A549 (cell line): ENCODE measurements at regions not wholly inside any gene's neighbourhood (a gene's known extent, or its start where the extent isn't known, plus 50 kb on each side); places are given as distances from the start of the nearest gene placed in this dataset.
A peak's percentile ranks its signal among the peaks of the same experiment; 100 is the strongest.

Experiments
- ATAC-seq, 2 experiments: fragments of 200-7000 bp in 1 of 2; fragments of >200 bp in 1 of 2; cut with Nextera tagmentation in 1 of 2; cut with Tn5 transposase in 1 of 2; 3 replicates each; pipeline versions ENCODE4 v1.8.0 to v1.9.1; 2018 to 2020; ENCODE audit warnings: mild to moderate bottlenecking in 1 of 2, moderate library complexity in 1 of 2
- CTCF ChIA-PET: fragments of 300-600 bp; sonication (Branson Sonifier 250); formaldehyde crosslinking; extraction: SDS; loops from one replicate; lab custom pipeline; 2021; ENCODE audit warnings: antibody characterized with exemption, inconsistent platforms; lab: Yijun Ruan, JAX
- POLR2A ChIA-PET: fragments of 350-600 bp; formaldehyde crosslinking; extraction: SDS; loops from one replicate; lab custom pipeline; 2021; ENCODE audit warnings: antibody characterized with exemption, inconsistent platforms; lab: Yijun Ruan, JAX
- DNase-seq, 2 experiments: peaks; one replicate each; pipeline versions ENCODE4 v3.0.0 to v3.0.0-alpha.2; 2011 to 2016; ENCODE audit warnings: low read depth in 1 of 2, low spot score in 1 of 2
- FAIRE-seq: peaks from 2 replicates; lab custom pipeline; 2011; peaks lifted over from hg19 to GRCh38; lab: Jason Lieb, UNC
- H3K27ac ChIP-seq, 2 experiments: fragments of >200 bp; sonication (Bioruptor Twin); formaldehyde crosslinking; 3 replicates each; pipeline ENCODE4 v1.5.1; 2016 to 2017
- H3K4me1 ChIP-seq: fragments of >200 bp; sonication (Bioruptor Twin); formaldehyde crosslinking; 3 replicates; pipeline ENCODE4 v1.6.1; 2016
- H3K4me2 ChIP-seq: fragments of >200 bp; sonication (Bioruptor Twin); formaldehyde crosslinking; 3 replicates; pipeline ENCODE4 v1.6.1; 2016
- H3K4me3 ChIP-seq: fragments of >200 bp; sonication (Bioruptor Twin); formaldehyde crosslinking; 3 replicates; pipeline ENCODE4 v1.5.1; 2016
- H3K9me3 ChIP-seq: fragments of >200 bp; sonication (Bioruptor Twin); formaldehyde crosslinking; 3 replicates; pipeline ENCODE4 v1.6.1; 2016
- CEBPB ChIP-seq, 2 experiments: fragments of >200 bp in 1 of 2; sonication (Bioruptor Twin) in 1 of 2; formaldehyde crosslinking in 1 of 2; IDR thresholded peaks; 2 replicates each; pipeline ENCODE4 v1.6.1; 2012 to 2016
- CHD4 ChIP-seq: fragments of 200-600 bp; sonication (generic); IDR thresholded peaks from 2 replicates; pipeline ENCODE4 v1.6.1; 2016; ENCODE audit warnings: antibody characterized with exemption, mild to moderate bottlenecking, borderline replicate concordance
- CTCF ChIP-seq: fragments of >200 bp; sonication (Bioruptor Twin); formaldehyde crosslinking; IDR thresholded peaks from 3 replicates; pipeline ENCODE4 v1.5.1; 2016
- E2F6 ChIP-seq: IDR thresholded peaks from 2 replicates; pipeline ENCODE4 v1.6.1; 2012; ENCODE audit warnings: low read depth, borderline replicate concordance
- EHF ChIP-seq: fragments of 250-450 bp; sonication (Bioruptor Pico); IDR thresholded peaks from 2 replicates; pipeline ENCODE4 v1.5.0; 2020; ENCODE audit warnings: mild to moderate bottlenecking
- ELK1 ChIP-seq: fragments of 150-350 bp; IDR thresholded peaks from 2 replicates; pipeline ENCODE4 v1.6.1; 2014; ENCODE audit warnings: low read depth, mild to moderate bottlenecking, low read length
- EP300 ChIP-seq, 2 experiments: fragments of >200 bp; sonication (Bioruptor Twin); formaldehyde crosslinking; IDR thresholded peaks; 2 replicates in 1 of 2; 3 replicates in 1 of 2; pipeline ENCODE4 v1.6.1; 2016 to 2017
- ESRRA ChIP-seq: fragments of 150-350 bp; IDR thresholded peaks from 2 replicates; pipeline ENCODE4 v1.6.1; 2014; ENCODE audit warnings: mild to moderate bottlenecking, low read length, borderline replicate concordance
- FOSB ChIP-seq: fragments of 250-450 bp; sonication (Bioruptor Pico); IDR thresholded peaks from 2 replicates; pipeline ENCODE4 v1.5.0; 2020; ENCODE audit warnings: mild to moderate bottlenecking, moderate library complexity
- FOSL2 ChIP-seq, 2 experiments: fragments of 450-650 bp in 1 of 2; fragments of >200 bp in 1 of 2; sonication (Bioruptor Twin) in 1 of 2; formaldehyde crosslinking; IDR thresholded peaks; 2 replicates each; pipeline versions ENCODE4 v1.5.0 to v1.6.1; 2016 to 2020; ENCODE audit warnings: mild to moderate bottlenecking in 1 of 2, moderate library complexity in 1 of 2
- GATA3 ChIP-seq: IDR thresholded peaks from 2 replicates; pipeline ENCODE4 v1.6.1; 2012; ENCODE audit warnings: borderline replicate concordance
- HES2 ChIP-seq: fragments of >200 bp; sonication (Bioruptor Twin); formaldehyde crosslinking; IDR thresholded peaks from 2 replicates; pipeline ENCODE4 v1.6.1; 2016
- HEYL ChIP-seq: fragments of 250-450 bp; sonication (Bioruptor Pico); IDR thresholded peaks from 2 replicates; pipeline ENCODE4 v1.8.0; 2021; ENCODE audit warnings: mild to moderate bottlenecking, moderate library complexity
- HOXB13 ChIP-seq: fragments of 250-450 bp; sonication (Bioruptor Pico); IDR thresholded peaks from 2 replicates; pipeline ENCODE4 v1.5.0; 2020; ENCODE audit warnings: low read depth, mild to moderate bottlenecking, moderate library complexity
- KDM5A ChIP-seq: fragments of 200-600 bp; sonication (generic); IDR thresholded peaks from 2 replicates; pipeline ENCODE4 v1.6.1; 2016; ENCODE audit warnings: antibody characterized with exemption, mild to moderate bottlenecking
- MAFK ChIP-seq: fragments of 450-650 bp; IDR thresholded peaks from 2 replicates; pipeline ENCODE4 v1.6.1; 2014; ENCODE audit not compliant: partially characterized antibody
- NPAS2 ChIP-seq: fragments of 250-450 bp; sonication (Bioruptor Pico); IDR thresholded peaks from 2 replicates; pipeline ENCODE4 v1.8.0; 2022; ENCODE audit warnings: mild to moderate bottlenecking, moderate library complexity, borderline replicate concordance
- PHF8 ChIP-seq: fragments of 200-600 bp; sonication (generic); IDR thresholded peaks from 2 replicates; pipeline ENCODE4 v1.6.1; 2016; ENCODE audit warnings: low read depth, mild to moderate bottlenecking, antibody characterized with exemption, moderate library complexity, borderline replicate concordance
- RAD21 ChIP-seq, 2 experiments: fragments of >200 bp in 1 of 2; sonication (Bioruptor Twin) in 1 of 2; formaldehyde crosslinking in 1 of 2; IDR thresholded peaks in 1 of 2; conservative IDR thresholded peaks in 1 of 2; 2 replicates in 1 of 2; 3 replicates in 1 of 2; pipeline ENCODE4 v1.6.1; 2012 to 2018; ENCODE audit warnings: inconsistent platforms in 1 of 2
- RNF2 ChIP-seq: fragments of 200-600 bp; sonication (generic); IDR thresholded peaks from 2 replicates; pipeline ENCODE4 v1.6.1; 2016; ENCODE audit warnings: low read depth, mild to moderate bottlenecking, antibody characterized with exemption, moderate library complexity, borderline replicate concordance
- SMC3 ChIP-seq: fragments of >200 bp; sonication (Bioruptor Twin); formaldehyde crosslinking; IDR thresholded peaks from 3 replicates; pipeline ENCODE4 v1.6.1; 2018; ENCODE audit warnings: inconsistent platforms
- SREBF2 ChIP-seq: fragments of 450-650 bp; IDR thresholded peaks from 2 replicates; pipeline ENCODE4 v1.6.1; 2014; ENCODE audit warnings: mild to moderate bottlenecking, moderate library complexity
- TFCP2L1 ChIP-seq: fragments of 250-450 bp; sonication (Bioruptor Pico); IDR thresholded peaks from 2 replicates; pipeline ENCODE4 v1.5.0; 2021; ENCODE audit warnings: mild to moderate bottlenecking
- USF2 ChIP-seq: fragments of 450-650 bp; IDR thresholded peaks from 2 replicates; pipeline ENCODE4 v1.6.1; 2014; ENCODE audit warnings: antibody characterized with exemption
- WGBS: methylation state at CpG from one replicate; pipeline ENCODE4 v1.1.6; 2017; ENCODE audit errors: missing lambda C conversion rate; 5-methylcytosine and 5-hydroxymethylcytosine counted together

- DNase-seq: no peak
- FAIRE-seq: no peak
- ChIA-PET CTCF (no interaction called here), POLR2A (no interaction called here)
- Histone ChIP-seq H3K9me3 (no peaks in the 10 kb centered on the region), H3K27ac (no peak overlapping the region), H3K4me2 (no peak overlapping the region), H3K4me3 (no peak overlapping the region), H3K4me1 (no peaks in the 10 kb centered on the region)
- 2% methylated on average over 2 of the region's 2 CpGs for WGBS
- no peak for TF ChIP-seq HOXB13 (CRISPR knock-in tag)
- TF ChIP-seq CHD4: no peak
- no peak for TF ChIP-seq CEBPB (IDR thresholded peaks at IDR 0.05)
- no peak for TF ChIP-seq TFCP2L1 (CRISPR knock-in tag)
- TF ChIP-seq RNF2: no peak
- no peak for TF ChIP-seq ELK1
- no peak for TF ChIP-seq ESRRA
- TF ChIP-seq CTCF: no peak
- TF ChIP-seq FOSB: no peak
- no peak for ATAC-seq
These were observed 416.8 kb upstream of the CCL2 start for GRCh38 chr17:33838281-33838680.

- TF ChIP-seq GATA3 (no peak), SREBF2 (no peak), KDM5A (no peak)
- WGBS: 2% methylated on average over 4 of the region's 4 CpGs
- ChIA-PET CTCF (interaction anchor here (1.0 to 1.2 kb wide), 2 partner anchors 10 to 68 kb away, joined by 3 read pairs; no protein-coding TSS in a partner anchor), POLR2A (no interaction called here)
- no peak for ATAC-seq
- no peaks in the 10 kb centered on the region for H3K9me3 ChIP-seq
- no peak for FAIRE-seq
- no peak overlapping the region for H3K27ac ChIP-seq
- H3K4me2 ChIP-seq: no peak overlapping the region
- H3K4me1 ChIP-seq: no peaks in the 10 kb centered on the region
- DNase-seq: no peak
- H3K4me3 ChIP-seq: no peak overlapping the region
These were observed 407.2 kb upstream of the CCL2 start for GRCh38 chr17:33847900-33848299.

- ATAC-seq: no peak
- TF ChIP-seq MAFK: peak; percentile 85
- TF ChIP-seq FOSL2 (IDR thresholded peaks at IDR 0.05): no peak
- TF ChIP-seq FOSL2 (CRISPR knock-in tag; IDR thresholded peaks at IDR 0.05): no peak
- TF ChIP-seq, all 56 proteins: peak for 1
- POLR2A ChIA-PET: no interaction called here
- DNase-seq (no peak), FAIRE-seq (no peak)
- no peak overlapping the region for H3K27ac ChIP-seq
- no peaks in the 10 kb centered on the region for H3K9me3 ChIP-seq
- CTCF ChIA-PET: interaction anchor here (1.0 to 1.2 kb wide), 2 partner anchors 9 to 69 kb away, joined by 3 read pairs; no protein-coding TSS in a partner anchor
- no peak overlapping the region for H3K4me3 ChIP-seq
- H3K4me1 ChIP-seq: no peaks in the 10 kb centered on the region
- 7% methylated on average over 3 of the region's 3 CpGs for WGBS
- H3K4me2 ChIP-seq: no peak overlapping the region
These were observed 406.7 kb upstream of the CCL2 start for GRCh38 chr17:33848433-33848832.

- WGBS: 7% methylated on average over 2 of the region's 2 CpGs
- POLR2A ChIA-PET: no interaction called here
- no peak for DNase-seq
- Histone ChIP-seq H3K4me1 (no peaks in the 10 kb centered on the region), H3K9me3 (no peaks in the 10 kb centered on the region), H3K27ac (no peak overlapping the region)
- no peak for ATAC-seq
- FAIRE-seq: no peak
- CTCF ChIA-PET: no interaction called here
- TF ChIP-seq EP300 (IDR thresholded peaks at IDR 0.05) (no peak), USF2 (no peak), SMC3 (no peak), HES2 (no peak), E2F6 (no peak), NPAS2 (no peak), EHF (CRISPR knock-in tag) (no peak), SREBF2 (no peak), RAD21 (conservative IDR thresholded peaks at IDR 0.05 in 1 of 2, IDR thresholded peaks at IDR 0.05 in 1 of 2) (no peak), HEYL (no peak), PHF8 (no peak)
- TF ChIP-seq, all 56 proteins: peak for 0
- H3K4me3 ChIP-seq: no peak overlapping the region
- H3K4me2 ChIP-seq: no peak overlapping the region
These were observed 400.5 kb upstream of the CCL2 start for GRCh38 chr17:33854596-33854995.
